SK-N-SH (cell line): ENCODE measurements at regions not wholly inside any gene's neighbourhood (a gene's known extent, or its start where the extent isn't known, plus 50 kb on each side); places are given as distances from the start of the nearest gene placed in this dataset.

Experiments
- CTCF ChIA-PET: fragments of 300-600, 350-600 bp; formaldehyde crosslinking; extraction: SDS; loops from one replicate; lab custom pipeline; 2021; lab: Yijun Ruan, JAX
- POLR2A ChIA-PET: fragments of 350-600 bp; sonication (Branson Sonifier 250); formaldehyde crosslinking; extraction: SDS; loops from one replicate; lab custom pipeline; 2020; ENCODE audit warnings: antibody characterized with exemption, inconsistent platforms; lab: Yijun Ruan, JAX
- DNase-seq: peaks from one replicate; pipeline ENCODE4 v3.0.0; 2012
- H2AFZ ChIP-seq: fragments of 200-600 bp; sonication (generic); 2 replicates; pipeline ENCODE4 v1.8.1; 2016; ENCODE audit warnings: antibody characterized with exemption, mild to moderate bottlenecking, low read depth
- H3F3A ChIP-seq: fragments of 200-600 bp; sonication (generic); replicated peaks from 2 replicates; pipeline ENCODE3; 2016; ENCODE audit warnings: antibody characterized with exemption, mild to moderate bottlenecking; ENCODE audit not compliant: insufficient read depth
- H3K27ac ChIP-seq, 2 experiments: fragments of 200-500 bp in 1 of 2; fragments of 200-600 bp in 1 of 2; sonication (Bioruptor generic) in 1 of 2; sonication (generic), shearing (Covaris generic) in 1 of 2; 2 replicates each; pipeline versions ENCODE4 v1.5.1 to v1.6.1; 2014 to 2016; ENCODE audit warnings: low read depth in 2 of 2, inconsistent platforms in 1 of 2, low read length in 1 of 2, mild to moderate bottlenecking in 1 of 2, mixed read lengths in 1 of 2
- H3K27me3 ChIP-seq: fragments of 200-600 bp; sonication (generic), shearing (Covaris generic); 2 replicates; pipeline ENCODE4 v1.6.1; 2016; ENCODE audit warnings: mixed run types; ENCODE audit not compliant: insufficient read depth
- H3K36me3 ChIP-seq, 2 experiments: fragments of 200-500 bp in 1 of 2; fragments of 200-600 bp in 1 of 2; sonication (Bioruptor generic) in 1 of 2; sonication (generic) in 1 of 2; replicated peaks in 1 of 2; 2 replicates each; pipeline versions ENCODE3 to v1.5.1; 2014 to 2016; ENCODE audit warnings: low read length in 1 of 2, mild to moderate bottlenecking in 1 of 2; ENCODE audit not compliant: insufficient read depth in 2 of 2, control insufficient read depth in 1 of 2
- H3K4me1 ChIP-seq, 2 experiments: fragments of 200-500 bp in 1 of 2; fragments of 200-600 bp in 1 of 2; sonication (Bioruptor generic) in 1 of 2; sonication (generic), shearing (Covaris generic) in 1 of 2; 2 replicates each; pipeline versions ENCODE4 v1.5.1 to v1.6.1; 2014 to 2016; ENCODE audit warnings: low read depth in 1 of 2, low read length in 1 of 2, mixed run types in 1 of 2; ENCODE audit not compliant: insufficient read depth in 2 of 2, control insufficient read depth in 1 of 2
- H3K4me2 ChIP-seq: fragments of 200-600 bp; sonication (generic), shearing (Covaris generic); 2 replicates; pipeline ENCODE4 v1.6.1; 2017; ENCODE audit warnings: mixed run types
- H3K4me3 ChIP-seq, 2 experiments: fragments of 200-500 bp in 1 of 2; fragments of 200-600 bp in 1 of 2; sonication (Bioruptor generic) in 1 of 2; sonication (generic), shearing (Covaris generic) in 1 of 2; 2 replicates each; pipeline versions ENCODE4 v1.5.1 to v1.8.1; 2014 to 2016; ENCODE audit warnings: low read depth in 2 of 2, inconsistent platforms in 1 of 2, low read length in 1 of 2, mild to moderate bottlenecking in 1 of 2, mixed read lengths in 1 of 2, moderate library complexity in 1 of 2
- H3K79me2 ChIP-seq: fragments of 200-600 bp; sonication (generic); 2 replicates; pipeline ENCODE4 v1.8.1; 2017; ENCODE audit warnings: mild to moderate bottlenecking; ENCODE audit not compliant: insufficient read depth
- H3K9ac ChIP-seq: fragments of 200-600 bp; sonication (generic); 2 replicates; pipeline ENCODE4 v1.6.1; 2017; ENCODE audit warnings: mixed run types
- H3K9me2 ChIP-seq: fragments of 200-600 bp; sonication (generic); 2 replicates; pipeline ENCODE4 v1.6.1; 2017; ENCODE audit warnings: mixed run types
- H3K9me3 ChIP-seq: fragments of 200-600 bp; sonication (generic); 2 replicates; pipeline ENCODE4 v1.6.1; 2017; ENCODE audit warnings: mixed run types, mild to moderate bottlenecking, moderate library complexity
- H4K20me1 ChIP-seq: fragments of 200-600 bp; sonication (generic); 2 replicates; pipeline ENCODE4 v1.6.1; 2017; ENCODE audit warnings: mild to moderate bottlenecking, mixed run types; ENCODE audit not compliant: insufficient read depth
- GABPA ChIP-seq: IDR thresholded peaks from 2 replicates; pipeline ENCODE4 v1.4.0; 2012; ENCODE audit warnings: low read depth, mild to moderate bottlenecking
- MEF2A ChIP-seq: IDR thresholded peaks from 2 replicates; pipeline ENCODE4 v1.4.0; 2012; ENCODE audit warnings: low read depth, borderline replicate concordance
- NFIC ChIP-seq: IDR thresholded peaks from 2 replicates; pipeline ENCODE4 v1.4.0; 2012; ENCODE audit warnings: borderline replicate concordance
- POLR2AphosphoS5 ChIP-seq: IDR thresholded peaks from 2 replicates; pipeline ENCODE4 v1.6.1; 2012; ENCODE audit warnings: low read depth, low read length
- RAD21 ChIP-seq: IDR thresholded peaks from 2 replicates; pipeline ENCODE4 v1.6.1; 2012; ENCODE audit warnings: mild to moderate bottlenecking, low read length
- RCOR1 ChIP-seq: fragments of 150-350 bp; IDR thresholded peaks from 2 replicates; pipeline ENCODE4 v1.6.1; 2017; ENCODE audit warnings: antibody characterized with exemption, low read length
- RFX5 ChIP-seq: IDR thresholded peaks from 2 replicates; pipeline ENCODE4 v1.6.1; 2012; ENCODE audit warnings: mild to moderate bottlenecking, improper control_type of control experiment, low read length
- SMC3 ChIP-seq: IDR thresholded peaks from 2 replicates; pipeline ENCODE4 v1.6.1; 2012; ENCODE audit warnings: low read depth, low read length, improper control_type of control experiment
- TCF12 ChIP-seq: IDR thresholded peaks from 2 replicates; pipeline ENCODE4 v1.4.0; 2012
- WGBS: methylation state at CpG from one replicate; pipeline ENCODE4 v1.1.6; 2017; ENCODE audit warnings: low lambda C conversion rate; 5-methylcytosine and 5-hydroxymethylcytosine counted together
- TF ChIP-seq, protein P1 (sequence below): fragments of 150-350 bp; IDR thresholded peaks from 2 replicates; pipeline ENCODE4 v1.6.1; 2017; ENCODE audit warnings: antibody characterized with exemption, low read length, low read depth, borderline replicate concordance

DNA sequence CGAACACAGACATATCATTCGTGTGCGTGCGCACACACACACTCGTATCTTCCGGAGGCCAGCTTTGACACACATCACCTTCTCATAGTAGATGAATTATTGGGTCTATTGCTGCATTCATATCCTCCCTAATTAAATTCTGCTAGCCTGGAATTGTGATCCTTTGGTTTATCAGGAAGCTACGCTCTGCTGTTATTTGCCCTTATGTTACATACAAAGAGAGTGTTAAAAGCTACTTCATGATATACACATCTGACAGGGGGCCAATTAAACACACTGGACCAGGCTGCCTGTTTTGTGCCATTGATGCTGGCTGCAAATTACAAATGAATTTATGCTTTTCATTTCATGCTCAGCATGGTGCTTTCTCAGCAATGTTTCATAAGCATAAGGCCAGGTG is 252.0 kb downstream of the RHOU start:
- Histone ChIP-seq H3K27ac (peak overlapping the region in 1 of 2 experiments; percentile 34; a peak in 1 of 4 replicates), H3K4me3 (no peak overlapping the region), H3K4me2 (no peak overlapping the region), H3K9ac (no peak overlapping the region), H4K20me1 (no peaks in the 10 kb centered on the region), H3K27me3 (peaks cover 2% of the 10 kb centered on the region; the same call in 1 of the 2 replicates), H3K9me3 (no peaks in the 10 kb centered on the region), H3K9me2 (no peaks in the 10 kb centered on the region), H3K36me3 (no peaks in the 10 kb centered on the region), H3K79me2 (no peaks in the 10 kb centered on the region), H2AFZ (no peak overlapping the region), H3K4me1 (peaks cover 0 to 60% of the 10 kb centered on the region in 2 experiments; a peak in 1 of 4 replicates)
- POLR2A ChIA-PET, result no interaction called here
- WGBS, result 83% methylated on average over 7 of the region's 7 CpGs
- DNase-seq, result peak; percentile 45
- CTCF ChIA-PET, result interaction anchor here (1.1 to 1.6 kb wide), 4 partner anchors 65 to 324 kb away, joined by 3 to 6 read pairs (median 4); no protein-coding TSS in a partner anchor
- TF ChIP-seq TCF12 (no peak), RAD21 (no peak), RCOR1 (peak; percentile 34; the same call in 1 of the 2 replicates), SMC3 (no peak), GABPA (no peak)
- TF ChIP-seq, all 33 proteins: peak for 1
- H3F3A ChIP-seq, result no peaks in the 10 kb centered on the region

GRCh38 chr1:228987736-228988506 is 252.6 kb downstream of the RHOU start:
- no peaks in the 10 kb centered on the region for H4K20me1 ChIP-seq
- TF ChIP-seq, protein P1, sequence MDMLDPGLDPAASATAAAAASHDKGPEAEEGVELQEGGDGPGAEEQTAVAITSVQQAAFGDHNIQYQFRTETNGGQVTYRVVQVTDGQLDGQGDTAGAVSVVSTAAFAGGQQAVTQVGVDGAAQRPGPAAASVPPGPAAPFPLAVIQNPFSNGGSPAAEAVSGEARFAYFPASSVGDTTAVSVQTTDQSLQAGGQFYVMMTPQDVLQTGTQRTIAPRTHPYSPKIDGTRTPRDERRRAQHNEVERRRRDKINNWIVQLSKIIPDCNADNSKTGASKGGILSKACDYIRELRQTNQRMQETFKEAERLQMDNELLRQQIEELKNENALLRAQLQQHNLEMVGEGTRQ, result no peak
- TF ChIP-seq TCF12, result no peak
- TF ChIP-seq RFX5, result no peak
- TF ChIP-seq MEF2A, result no peak
- TF ChIP-seq POLR2AphosphoS5, result no peak
- TF ChIP-seq NFIC, result no peak
- ChIA-PET CTCF (interaction anchor here (0.9 to 1.6 kb wide), 4 partner anchors 186 to 324 kb away, joined by 3 to 6 read pairs (median 3); no protein-coding TSS in a partner anchor), POLR2A (no interaction called here)
- peaks cover 0 to 60% of the 10 kb centered on the region in 2 experiments; a peak in 1 of 4 replicates for H3K4me1 ChIP-seq
- H3K36me3 ChIP-seq, result no peaks in the 10 kb centered on the region
- no peak overlapping the region for H2AFZ ChIP-seq
- H3K27me3 ChIP-seq, result peaks cover 6% of the 10 kb centered on the region; the same call in 1 of the 2 replicates
- no peak overlapping the region for H3K4me3 ChIP-seq
- H3K27ac ChIP-seq, result peak overlapping the region in 1 of 2 experiments; percentile 34; a peak in 1 of 4 replicates
- H3K9me2 ChIP-seq, result no peaks in the 10 kb centered on the region
- H3K79me2 ChIP-seq, result no peaks in the 10 kb centered on the region
- H3F3A ChIP-seq, result no peaks in the 10 kb centered on the region
- no peak overlapping the region for H3K4me2 ChIP-seq
- 82% methylated on average over 14 of the region's 14 CpGs for WGBS
- no peak overlapping the region for H3K9ac ChIP-seq
- DNase-seq, result no peak
- H3K9me3 ChIP-seq, result no peaks in the 10 kb centered on the region
